ENCODE measurements at regions not wholly inside any gene's neighbourhood (a gene's known extent, or its start where the extent isn't known, plus 50 kb on each side); places are given as distances from the start of the nearest gene placed in this dataset.

DNA sequence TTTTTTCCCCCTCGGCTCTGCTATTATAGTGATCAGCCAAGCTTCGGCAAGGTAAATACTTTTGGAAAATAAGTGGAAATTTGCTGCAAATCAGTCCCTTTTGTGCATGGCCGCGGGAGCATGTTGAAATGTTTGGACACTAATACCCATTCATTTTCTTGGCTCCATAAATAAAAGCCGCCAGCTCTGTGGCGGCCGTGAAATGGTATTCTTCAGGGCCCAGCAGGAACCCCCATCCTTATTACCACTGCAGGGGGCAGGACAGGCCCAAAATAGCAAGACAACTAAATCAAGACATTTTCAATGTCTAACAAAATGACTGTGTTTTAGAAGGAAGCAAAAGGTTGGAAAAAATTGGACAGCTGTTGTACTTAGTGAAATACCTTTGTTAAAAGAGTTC is 362.3 kb downstream of the NR2F2 start (continued):
- TF ChIP-seq KLF13 (tag; IDR thresholded peaks at IDR 0.05; ENCODE audit: borderline replicate concordance, low read depth), result no peak
- no peak for TF ChIP-seq HLTF (IDR thresholded peaks at IDR 0.05)
- TF ChIP-seq RNF2 (IDR thresholded peaks at IDR 0.05), result no peak
- TF ChIP-seq CBX8 (IDR thresholded peaks at IDR 0.05; ENCODE audit: borderline replicate concordance, extremely low read depth, low read depth, low read length, poor library complexity, severe bottlenecking), result no peak
- TF ChIP-seq, protein P1, sequence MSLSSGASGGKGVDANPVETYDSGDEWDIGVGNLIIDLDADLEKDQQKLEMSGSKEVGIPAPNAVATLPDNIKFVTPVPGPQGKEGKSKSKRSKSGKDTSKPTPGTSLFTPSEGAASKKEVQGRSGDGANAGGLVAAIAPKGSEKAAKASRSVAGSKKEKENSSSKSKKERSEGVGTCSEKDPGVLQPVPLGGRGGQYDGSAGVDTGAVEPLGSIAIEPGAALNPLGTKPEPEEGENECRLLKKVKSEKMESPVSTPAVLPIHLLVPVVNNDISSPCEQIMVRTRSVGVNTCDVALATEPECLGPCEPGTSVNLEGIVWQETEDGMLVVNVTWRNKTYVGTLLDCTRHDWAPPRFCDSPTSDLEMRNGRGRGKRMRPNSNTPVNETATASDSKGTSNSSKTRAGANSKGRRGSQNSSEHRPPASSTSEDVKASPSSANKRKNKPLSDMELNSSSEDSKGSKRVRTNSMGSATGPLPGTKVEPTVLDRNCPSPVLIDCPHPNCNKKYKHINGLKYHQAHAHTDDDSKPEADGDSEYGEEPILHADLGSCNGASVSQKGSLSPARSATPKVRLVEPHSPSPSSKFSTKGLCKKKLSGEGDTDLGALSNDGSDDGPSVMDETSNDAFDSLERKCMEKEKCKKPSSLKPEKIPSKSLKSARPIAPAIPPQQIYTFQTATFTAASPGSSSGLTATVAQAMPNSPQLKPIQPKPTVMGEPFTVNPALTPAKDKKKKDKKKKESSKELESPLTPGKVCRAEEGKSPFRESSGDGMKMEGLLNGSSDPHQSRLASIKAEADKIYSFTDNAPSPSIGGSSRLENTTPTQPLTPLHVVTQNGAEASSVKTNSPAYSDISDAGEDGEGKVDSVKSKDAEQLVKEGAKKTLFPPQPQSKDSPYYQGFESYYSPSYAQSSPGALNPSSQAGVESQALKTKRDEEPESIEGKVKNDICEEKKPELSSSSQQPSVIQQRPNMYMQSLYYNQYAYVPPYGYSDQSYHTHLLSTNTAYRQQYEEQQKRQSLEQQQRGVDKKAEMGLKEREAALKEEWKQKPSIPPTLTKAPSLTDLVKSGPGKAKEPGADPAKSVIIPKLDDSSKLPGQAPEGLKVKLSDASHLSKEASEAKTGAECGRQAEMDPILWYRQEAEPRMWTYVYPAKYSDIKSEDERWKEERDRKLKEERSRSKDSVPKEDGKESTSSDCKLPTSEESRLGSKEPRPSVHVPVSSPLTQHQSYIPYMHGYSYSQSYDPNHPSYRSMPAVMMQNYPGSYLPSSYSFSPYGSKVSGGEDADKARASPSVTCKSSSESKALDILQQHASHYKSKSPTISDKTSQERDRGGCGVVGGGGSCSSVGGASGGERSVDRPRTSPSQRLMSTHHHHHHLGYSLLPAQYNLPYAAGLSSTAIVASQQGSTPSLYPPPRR (CRISPR knock-in tag; IDR thresholded peaks at IDR 0.05; ENCODE audit: borderline replicate concordance), result no peak
- TF ChIP-seq FOXK1 (CRISPR knock-in tag; IDR thresholded peaks at IDR 0.05; ENCODE audit: borderline replicate concordance), result no peak
- TF ChIP-seq ZNF780A (CRISPR knock-in tag; IDR thresholded peaks at IDR 0.05), result no peak

DNA sequence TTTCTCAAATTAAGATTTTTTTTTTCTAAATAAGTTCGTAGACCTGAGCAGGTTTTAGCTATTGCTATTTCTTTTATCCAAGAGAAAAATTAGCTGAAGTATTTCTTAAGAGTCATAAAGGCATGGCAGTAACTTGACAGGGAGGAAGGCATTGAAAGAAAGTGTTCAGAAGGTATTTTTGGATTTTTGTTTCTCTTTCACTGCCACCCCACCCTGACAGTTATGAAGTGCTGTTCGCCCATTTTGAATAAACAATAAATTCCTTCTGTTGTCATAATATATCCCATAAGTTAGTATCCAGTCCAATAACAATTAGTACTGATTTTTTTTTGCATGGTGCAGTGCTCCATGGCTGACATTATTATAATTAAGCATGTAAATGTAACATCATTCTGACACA is 363.0 kb downstream of the NR2F2 start:
- H3K27ac ChIP-seq (ENCODE audit: extremely low read depth, low read depth, low read length), result no peak overlapping the region
- intact Hi-C loops (cut with micrococcal nuclease) (no loop called here), in situ Hi-C loops (cut with MboI) (no loop called here)
- H3K9me1 ChIP-seq (ENCODE audit: control insufficient read depth, insufficient read depth, low read length), result no peaks in the 10 kb centered on the region
- H3K4me2 ChIP-seq (ENCODE audit: insufficient read depth, low read length), result no peak overlapping the region
- CTCF ChIA-PET (ENCODE audit: low intra/inter-chr PET ratio), result no interaction called here
- H4K20me1 ChIP-seq (replicated peaks; ENCODE audit: control insufficient read depth, insufficient read depth, low read length), result no peaks in the 10 kb centered on the region
- FAIRE-seq (no peak), DNase-seq (ENCODE audit: extremely low read depth in 1 of 4, low spot score in 3 of 4) (no peak), ATAC-seq (no peak)
- no peak overlapping the region for H3K4me3 ChIP-seq
- H3K79me2 ChIP-seq (ENCODE audit: control insufficient read depth, insufficient read depth, low read length), result no peaks in the 10 kb centered on the region
- no peaks in the 10 kb centered on the region for H3K4me1 ChIP-seq (replicated peaks in 1 of 2; ENCODE audit: control insufficient read depth in 2 of 2, insufficient read depth in 2 of 2, low read length in 2 of 2)
- H2AFZ ChIP-seq (ENCODE audit: low read depth, low read length), result no peak overlapping the region
- H3K36me3 ChIP-seq (ENCODE audit: control insufficient read depth, insufficient read depth, low read length), result no peaks in the 10 kb centered on the region
- BruUV-seq (replicated peaks), result no TSS peak
- peaks cover 0 to 2% of the 10 kb centered on the region in 2 experiments; a peak in 1 of 5 replicates for H3K27me3 ChIP-seq (ENCODE audit: control insufficient read depth in 2 of 2, insufficient read depth in 2 of 2, low read length in 2 of 2)
- WGBS (ENCODE audit: insufficient coverage, low coverage, missing lambda C conversion rate), result 0% methylated on average over 2 of the region's 2 CpGs
- no peaks in the 10 kb centered on the region for H3K9me3 ChIP-seq (replicated peaks; ENCODE audit: control insufficient read depth, insufficient read depth, low read depth, low read length)
- H3K9ac ChIP-seq (ENCODE audit: insufficient read depth in 1 of 2, low read depth in 2 of 2, low read length in 2 of 2), result no peak overlapping the region
- POLR2A ChIA-PET, result no interaction called here
- no peak for TF ChIP-seq ZNF121 (CRISPR knock-in tag; conservative IDR thresholded peaks at IDR 0.05)
- TF ChIP-seq XRCC3 (IDR thresholded peaks at IDR 0.05), result no peak
- no peak for TF ChIP-seq ZNF124 (CRISPR knock-in tag; IDR thresholded peaks at IDR 0.05)
- TF ChIP-seq, protein P2, sequence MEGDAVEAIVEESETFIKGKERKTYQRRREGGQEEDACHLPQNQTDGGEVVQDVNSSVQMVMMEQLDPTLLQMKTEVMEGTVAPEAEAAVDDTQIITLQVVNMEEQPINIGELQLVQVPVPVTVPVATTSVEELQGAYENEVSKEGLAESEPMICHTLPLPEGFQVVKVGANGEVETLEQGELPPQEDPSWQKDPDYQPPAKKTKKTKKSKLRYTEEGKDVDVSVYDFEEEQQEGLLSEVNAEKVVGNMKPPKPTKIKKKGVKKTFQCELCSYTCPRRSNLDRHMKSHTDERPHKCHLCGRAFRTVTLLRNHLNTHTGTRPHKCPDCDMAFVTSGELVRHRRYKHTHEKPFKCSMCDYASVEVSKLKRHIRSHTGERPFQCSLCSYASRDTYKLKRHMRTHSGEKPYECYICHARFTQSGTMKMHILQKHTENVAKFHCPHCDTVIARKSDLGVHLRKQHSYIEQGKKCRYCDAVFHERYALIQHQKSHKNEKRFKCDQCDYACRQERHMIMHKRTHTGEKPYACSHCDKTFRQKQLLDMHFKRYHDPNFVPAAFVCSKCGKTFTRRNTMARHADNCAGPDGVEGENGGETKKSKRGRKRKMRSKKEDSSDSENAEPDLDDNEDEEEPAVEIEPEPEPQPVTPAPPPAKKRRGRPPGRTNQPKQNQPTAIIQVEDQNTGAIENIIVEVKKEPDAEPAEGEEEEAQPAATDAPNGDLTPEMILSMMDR (IDR thresholded peaks at IDR 0.05 in 2 of 3, conservative IDR thresholded peaks at IDR 0.05 in 1 of 3; ENCODE audit: insufficient read depth in 2 of 3, low read depth in 1 of 3, low read length in 3 of 3), result no peak
- no peak for TF ChIP-seq CBFA2T2 (conservative IDR thresholded peaks at IDR 0.05)
- TF ChIP-seq, protein P3, sequence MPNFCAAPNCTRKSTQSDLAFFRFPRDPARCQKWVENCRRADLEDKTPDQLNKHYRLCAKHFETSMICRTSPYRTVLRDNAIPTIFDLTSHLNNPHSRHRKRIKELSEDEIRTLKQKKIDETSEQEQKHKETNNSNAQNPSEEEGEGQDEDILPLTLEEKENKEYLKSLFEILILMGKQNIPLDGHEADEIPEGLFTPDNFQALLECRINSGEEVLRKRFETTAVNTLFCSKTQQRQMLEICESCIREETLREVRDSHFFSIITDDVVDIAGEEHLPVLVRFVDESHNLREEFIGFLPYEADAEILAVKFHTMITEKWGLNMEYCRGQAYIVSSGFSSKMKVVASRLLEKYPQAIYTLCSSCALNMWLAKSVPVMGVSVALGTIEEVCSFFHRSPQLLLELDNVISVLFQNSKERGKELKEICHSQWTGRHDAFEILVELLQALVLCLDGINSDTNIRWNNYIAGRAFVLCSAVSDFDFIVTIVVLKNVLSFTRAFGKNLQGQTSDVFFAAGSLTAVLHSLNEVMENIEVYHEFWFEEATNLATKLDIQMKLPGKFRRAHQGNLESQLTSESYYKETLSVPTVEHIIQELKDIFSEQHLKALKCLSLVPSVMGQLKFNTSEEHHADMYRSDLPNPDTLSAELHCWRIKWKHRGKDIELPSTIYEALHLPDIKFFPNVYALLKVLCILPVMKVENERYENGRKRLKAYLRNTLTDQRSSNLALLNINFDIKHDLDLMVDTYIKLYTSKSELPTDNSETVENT (CRISPR knock-in tag; IDR thresholded peaks at IDR 0.05), result no peak

Measured in K562 (cell line).